ENCODE measurements at regions not wholly inside any gene's neighbourhood (a gene's known extent, or its start where the extent isn't known, plus 50 kb on each side); places are given as distances from the start of the nearest gene placed in this dataset.

GRCh38 chr13:74074723-74075122 lies 59.5 kb downstream of the KLF12 start:
- TF ChIP-seq USF2 (IDR thresholded peaks at IDR 0.05; ENCODE audit: low read depth, low read length), result no peak
- TF ChIP-seq POLR2A (IDR thresholded peaks at IDR 0.05; ENCODE audit: low read depth, low read length), result no peak
